ENCODE measurements at regions not wholly inside any gene's neighbourhood (a gene's known extent, or its start where the extent isn't known, plus 50 kb on each side); places are given as distances from the start of the nearest gene placed in this dataset.

GRCh38 chr7:12102527-12102926, 108.6 kb upstream of the TMEM106B start (continued):
- TF ChIP-seq REST (IDR thresholded peaks at IDR 0.05; ENCODE audit: unreplicated experiment) (no peak), ZNF114 (CRISPR knock-in tag; IDR thresholded peaks at IDR 0.05) (no peak), ZNF331 (CRISPR knock-in tag; IDR thresholded peaks at IDR 0.05; ENCODE audit: low read depth) (no peak), STAT1 (IDR thresholded peaks at IDR 0.05; ENCODE audit: unreplicated experiment) (no peak), POLR2AphosphoS5 (IDR thresholded peaks at IDR 0.05; ENCODE audit: low read depth) (no peak), ZNF462 (CRISPR knock-in tag; IDR thresholded peaks at IDR 0.05) (no peak)

GRCh38 chr7:12103948-12104347, 107.1 kb upstream of the TMEM106B start:
- Histone ChIP-seq H3K4me1 (ENCODE audit: insufficient read depth) (no peaks in the 10 kb centered on the region), H3K4me3 (no peak overlapping the region), H3K79me2 (replicated peaks; ENCODE audit: insufficient read depth) (no peaks in the 10 kb centered on the region), H3K36me3 (ENCODE audit: insufficient read depth) (no peaks in the 10 kb centered on the region), H3K27me3 (ENCODE audit: insufficient read depth) (no peaks in the 10 kb centered on the region), H3K9me2 (ENCODE audit: insufficient read depth) (no peaks in the 10 kb centered on the region), H3K4me2 (no peak overlapping the region), H3F3A (replicated peaks; ENCODE audit: low read depth) (no peaks in the 10 kb centered on the region), H3K27ac (ENCODE audit: low read depth) (no peak overlapping the region), H4K20me1 (replicated peaks; ENCODE audit: insufficient read depth) (no peaks in the 10 kb centered on the region), H2AFZ (no peak overlapping the region)
- H3K4me3 Mint-ChIP-seq: no peak overlapping the region
- H3K36me3 Mint-ChIP-seq (ENCODE audit: low read depth): peaks cover 9% of the 10 kb centered on the region; the same call in 2 of the 3 replicates
- H3K9me3 Mint-ChIP-seq: peaks cover 13% of the 10 kb centered on the region; the same call in 2 of the 3 replicates
- H3K27ac Mint-ChIP-seq: no peak overlapping the region
- H3K4me1 Mint-ChIP-seq: no peaks in the 10 kb centered on the region
- DNase-seq (ENCODE audit: low spot score) (no peak), ATAC-seq (no peak)
- H3K27me3 Mint-ChIP-seq (ENCODE audit: insufficient read depth, low read depth, poor library complexity): no peaks in the 10 kb centered on the region
- TF ChIP-seq ZNF331 (CRISPR knock-in tag; IDR thresholded peaks at IDR 0.05; ENCODE audit: low read depth): no peak
- TF ChIP-seq ZNF114 (CRISPR knock-in tag; IDR thresholded peaks at IDR 0.05): no peak
